GM12878 (cell line): ENCODE measurements at regions not wholly inside any gene's neighbourhood (a gene's known extent, or its start where the extent isn't known, plus 50 kb on each side); places are given as distances from the start of the nearest gene placed in this dataset.

Source experiments
- YBX1 ChIP-seq: fragments of 450-650 bp; IDR thresholded peaks from 2 replicates; pipeline ENCODE4 v1.6.1; 2016; ENCODE audit warnings: antibody characterized with exemption
- TF ChIP-seq, protein P1 (sequence below): fragments of 450-650 bp; conservative IDR thresholded peaks from 2 replicates; pipeline ENCODE4 v1.6.1; 2017; ENCODE audit warnings: mild to moderate bottlenecking, moderate library complexity

DNA sequence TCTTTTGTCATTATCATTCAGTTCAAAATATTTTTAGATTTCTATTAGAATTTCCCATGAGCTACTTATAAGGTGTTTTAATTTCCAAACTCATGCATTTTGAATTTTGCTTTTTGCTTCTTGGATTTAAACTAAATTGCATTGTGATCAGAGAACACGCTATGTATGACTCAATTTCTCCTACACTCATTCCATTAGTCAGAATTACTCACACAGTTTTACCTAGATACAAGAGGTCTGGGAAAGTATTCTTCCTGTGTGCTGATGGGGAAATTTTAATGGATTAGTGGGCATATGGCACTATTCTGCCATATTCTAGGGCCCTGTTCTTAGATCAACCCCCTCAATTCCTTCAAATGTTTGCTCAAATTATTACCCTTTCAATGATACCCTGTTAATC, 49.9 kb upstream of the BMP5 start (continued):
- TF ChIP-seq, protein P1, sequence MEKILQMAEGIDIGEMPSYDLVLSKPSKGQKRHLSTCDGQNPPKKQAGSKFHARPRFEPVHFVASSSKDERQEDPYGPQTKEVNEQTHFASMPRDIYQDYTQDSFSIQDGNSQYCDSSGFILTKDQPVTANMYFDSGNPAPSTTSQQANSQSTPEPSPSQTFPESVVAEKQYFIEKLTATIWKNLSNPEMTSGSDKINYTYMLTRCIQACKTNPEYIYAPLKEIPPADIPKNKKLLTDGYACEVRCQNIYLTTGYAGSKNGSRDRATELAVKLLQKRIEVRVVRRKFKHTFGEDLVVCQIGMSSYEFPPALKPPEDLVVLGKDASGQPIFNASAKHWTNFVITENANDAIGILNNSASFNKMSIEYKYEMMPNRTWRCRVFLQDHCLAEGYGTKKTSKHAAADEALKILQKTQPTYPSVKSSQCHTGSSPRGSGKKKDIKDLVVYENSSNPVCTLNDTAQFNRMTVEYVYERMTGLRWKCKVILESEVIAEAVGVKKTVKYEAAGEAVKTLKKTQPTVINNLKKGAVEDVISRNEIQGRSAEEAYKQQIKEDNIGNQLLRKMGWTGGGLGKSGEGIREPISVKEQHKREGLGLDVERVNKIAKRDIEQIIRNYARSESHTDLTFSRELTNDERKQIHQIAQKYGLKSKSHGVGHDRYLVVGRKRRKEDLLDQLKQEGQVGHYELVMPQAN = no peak
- TF ChIP-seq YBX1 = no peak
